22Rv1 (cell line): ENCODE measurements at regions not wholly inside any gene's neighbourhood (a gene's known extent, or its start where the extent isn't known, plus 50 kb on each side); places are given as distances from the start of the nearest gene placed in this dataset.
"Not testable (repeated sequence)": the region's sequence is repeated elsewhere in the genome, so short reads cannot be mapped to it uniquely, and the experiment has no call there.

Experiments used
- H3K27ac ChIP-seq: fragments of 450-650 bp; 2 replicates; pipeline ENCODE4 v1.5.1; 2017

DNA sequence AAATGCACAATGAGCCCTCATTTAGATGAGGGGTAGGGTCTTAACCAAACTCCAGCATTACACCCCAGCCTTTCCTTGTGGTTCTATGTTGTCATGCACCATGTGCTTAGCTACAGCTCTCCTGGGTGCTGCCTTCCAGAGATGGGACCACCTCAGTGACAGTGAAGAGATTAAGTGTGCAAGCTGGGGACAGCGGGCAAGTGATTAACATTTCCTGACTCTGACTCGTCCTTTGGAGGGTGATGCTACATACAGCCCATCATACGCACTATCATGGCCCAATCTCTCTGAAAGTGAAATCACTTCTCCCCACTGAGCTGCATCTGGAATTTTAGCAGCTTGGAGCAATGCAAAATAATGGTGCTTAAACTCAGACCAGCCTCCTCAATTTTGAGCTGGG is 293.0 kb upstream of the PLGLB1 start:
- H3K27ac ChIP-seq, result not testable (repeated sequence)

GRCh38 chr2:87315183-87315902 is 293.7 kb upstream of the PLGLB1 start:
- H3K27ac ChIP-seq, result not testable (repeated sequence)

- H3K27ac ChIP-seq, result not testable (repeated sequence)
Measured at GRCh38 chr2:87317193-87317592, 295.5 kb upstream of the PLGLB1 start.

DNA sequence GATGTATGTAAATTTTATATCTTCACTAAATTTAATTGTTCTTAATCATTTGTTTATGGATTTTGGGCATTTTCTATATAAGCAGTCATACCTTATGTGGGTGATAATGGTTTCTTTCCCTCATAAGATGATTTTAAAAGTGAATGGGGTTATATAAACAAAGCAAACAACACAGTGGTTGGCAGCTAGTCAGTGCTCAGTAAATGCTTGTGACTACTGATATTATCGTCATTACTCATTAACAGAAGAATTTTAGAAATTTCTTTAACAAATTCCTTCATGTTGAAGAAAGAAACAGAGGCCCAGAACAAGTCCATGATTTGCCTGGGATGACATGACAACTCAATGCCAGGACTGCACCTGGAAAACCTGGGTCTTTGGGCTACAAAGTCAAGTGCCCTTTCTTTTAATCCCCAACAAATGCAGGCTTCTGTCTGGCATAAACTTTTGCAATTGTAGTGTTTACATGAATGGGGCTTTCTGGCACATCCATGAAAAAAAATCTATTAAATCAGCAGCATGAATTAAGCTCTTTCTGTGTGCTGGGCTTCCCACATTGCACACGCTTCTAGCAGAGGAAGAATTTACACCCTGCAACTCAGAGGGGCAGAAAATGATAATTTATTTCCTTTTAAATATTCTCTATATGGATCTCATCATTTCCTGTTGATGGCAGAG is 297.3 kb upstream of the PLGLB1 start:
- H3K27ac ChIP-seq, result not testable (repeated sequence)

GRCh38 chr2:87319705-87320104 is 298.1 kb upstream of the PLGLB1 start:
- H3K27ac ChIP-seq, result not testable (repeated sequence)

GRCh38 chr2:87321201-87321600 is 299.6 kb upstream of the PLGLB1 start:
- not testable (repeated sequence) for H3K27ac ChIP-seq

- not testable (repeated sequence) for H3K27ac ChIP-seq
Measured at GRCh38 chr2:87324335-87325041, 302.8 kb upstream of the PLGLB1 start.

DNA sequence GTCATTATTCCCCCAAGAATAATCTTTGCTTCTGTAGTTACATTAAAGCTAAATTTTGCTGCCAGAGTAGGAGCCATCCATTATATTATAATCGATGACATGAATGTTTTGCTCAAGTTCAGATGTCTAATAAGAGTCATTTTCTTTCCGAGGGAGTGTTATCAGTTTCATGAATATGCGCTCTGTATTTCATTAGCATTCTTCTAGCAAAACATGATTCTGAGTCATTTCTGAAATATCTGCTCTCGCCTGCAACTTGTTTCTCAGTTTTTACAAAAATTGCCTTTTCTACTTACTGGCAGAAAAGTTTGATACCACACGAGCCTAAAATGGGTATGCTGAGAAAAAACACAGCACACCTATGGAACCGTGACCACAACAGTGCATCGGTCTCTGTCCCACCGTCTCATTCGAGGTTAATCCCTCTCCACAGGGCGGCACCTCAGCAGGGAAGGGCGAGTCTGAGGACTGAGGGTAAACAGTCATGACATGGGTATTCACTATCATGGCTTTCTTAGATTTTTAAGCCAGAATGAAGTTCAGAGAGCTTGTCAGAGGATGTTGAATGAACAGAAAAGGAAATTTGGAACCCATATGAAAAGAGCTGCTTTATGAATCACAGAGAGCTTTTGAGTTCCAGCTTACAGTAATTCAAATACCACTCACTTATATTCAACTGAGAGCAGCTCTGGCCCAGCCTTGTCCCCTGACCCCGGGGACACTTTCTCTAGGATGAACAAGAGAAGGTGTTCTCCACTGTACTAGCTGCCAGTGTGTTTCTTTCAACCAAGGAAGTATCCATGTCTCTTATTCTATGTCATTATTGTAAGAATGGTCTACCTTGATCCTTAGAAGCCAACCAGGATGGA is 303.6 kb upstream of the PLGLB1 start:
- H3K27ac ChIP-seq, result not testable (repeated sequence)

DNA sequence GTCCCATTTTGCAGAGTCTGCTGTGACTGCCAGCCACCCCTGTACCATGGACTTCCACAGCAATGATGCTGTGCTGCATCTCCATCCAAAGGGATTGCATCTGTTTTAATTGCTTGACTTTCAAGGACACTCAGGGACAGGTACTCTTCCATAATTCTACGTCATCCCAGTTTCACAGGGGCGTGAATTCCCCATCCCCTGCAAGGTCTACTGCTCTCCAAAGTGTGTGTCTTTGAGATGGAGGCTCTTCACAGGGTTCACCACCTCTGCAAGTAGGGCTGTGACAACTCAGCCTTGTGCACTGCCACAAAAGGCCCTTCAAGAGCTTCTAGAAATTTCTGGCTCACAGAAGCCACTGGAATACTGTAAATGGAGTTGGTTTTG is 304.3 kb upstream of the PLGLB1 start:
- not testable (repeated sequence) for H3K27ac ChIP-seq

DNA sequence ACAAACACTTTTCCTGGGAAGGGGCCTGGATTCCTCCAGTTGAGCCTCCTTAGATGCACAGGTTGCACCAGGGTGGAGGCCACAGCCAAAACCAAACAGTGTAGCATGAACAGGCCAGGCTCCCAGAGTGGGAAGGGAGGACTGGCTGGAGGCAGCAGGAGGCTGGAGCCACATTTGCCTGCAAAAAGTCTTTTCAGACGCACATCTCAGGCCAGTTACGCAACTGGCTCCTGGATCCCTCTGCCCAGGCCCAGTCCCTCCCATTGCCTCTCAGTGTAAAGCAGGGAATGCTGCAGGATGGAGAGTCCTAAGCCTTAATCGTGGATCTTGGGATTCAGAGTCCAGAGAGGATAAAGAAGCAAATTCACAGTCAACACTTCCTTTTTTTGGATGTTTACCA is 305.1 kb upstream of the PLGLB1 start:
- H3K27ac ChIP-seq, result not testable (repeated sequence)

GRCh38 chr2:87327648-87328371 is 306.2 kb upstream of the PLGLB1 start:
- not testable (repeated sequence) for H3K27ac ChIP-seq

GRCh38 chr2:87329529-87329928 is 307.9 kb upstream of the PLGLB1 start:
- H3K27ac ChIP-seq, result not testable (repeated sequence)

DNA sequence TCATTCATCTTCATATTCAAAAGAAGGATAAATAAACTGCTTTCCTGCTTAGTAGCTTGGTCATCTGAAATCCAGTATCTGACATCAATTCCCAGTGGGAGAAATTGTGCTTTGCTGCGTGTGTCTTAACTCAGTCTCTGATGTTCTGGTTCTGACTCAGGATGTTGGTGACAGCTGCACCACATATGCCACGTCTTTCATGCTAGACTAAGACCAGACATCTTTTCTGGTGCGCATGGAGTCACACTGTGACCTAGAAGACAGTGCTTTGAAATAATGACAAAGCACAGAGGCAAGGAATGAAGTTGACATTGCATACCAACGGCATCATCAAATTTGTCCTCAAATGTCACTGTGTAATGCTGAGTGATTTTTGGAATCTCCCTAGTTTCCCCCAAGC is 308.8 kb upstream of the PLGLB1 start:
- H3K27ac ChIP-seq, result not testable (repeated sequence)

DNA sequence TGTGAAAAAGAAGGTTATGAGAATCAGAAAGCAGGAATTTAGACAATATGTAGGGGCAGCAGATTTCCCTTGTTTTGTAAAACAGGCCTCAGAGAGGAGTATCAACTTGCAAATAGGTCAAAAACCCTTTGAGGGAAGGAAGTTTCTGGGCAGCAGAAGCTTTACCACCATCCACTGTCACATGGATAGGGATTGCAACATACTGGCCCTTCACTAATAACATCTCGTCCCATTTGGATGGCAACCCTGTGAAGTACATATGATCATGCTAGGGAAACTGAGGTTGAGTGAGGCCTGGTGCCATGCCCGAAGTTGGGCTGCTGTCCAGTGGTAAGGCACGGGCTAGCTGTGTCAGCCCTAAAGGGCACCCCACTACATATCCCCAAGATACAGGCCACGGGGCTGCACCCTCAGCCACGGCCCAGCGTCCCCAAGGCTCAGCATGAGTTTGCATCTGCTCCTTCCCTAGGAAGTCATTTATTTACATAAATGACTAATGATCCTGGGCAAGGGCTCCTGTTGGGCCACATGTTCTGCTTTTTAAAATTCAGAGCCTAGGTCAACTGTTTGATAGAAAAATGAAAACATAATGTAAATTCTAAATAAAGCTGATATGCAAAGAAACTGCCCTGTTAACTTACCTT is 310.4 kb upstream of the PLGLB1 start:
- H3K27ac ChIP-seq, result not testable (repeated sequence)

GRCh38 chr2:87334888-87335287 is 313.2 kb upstream of the PLGLB1 start:
- H3K27ac ChIP-seq, result not testable (repeated sequence)

DNA sequence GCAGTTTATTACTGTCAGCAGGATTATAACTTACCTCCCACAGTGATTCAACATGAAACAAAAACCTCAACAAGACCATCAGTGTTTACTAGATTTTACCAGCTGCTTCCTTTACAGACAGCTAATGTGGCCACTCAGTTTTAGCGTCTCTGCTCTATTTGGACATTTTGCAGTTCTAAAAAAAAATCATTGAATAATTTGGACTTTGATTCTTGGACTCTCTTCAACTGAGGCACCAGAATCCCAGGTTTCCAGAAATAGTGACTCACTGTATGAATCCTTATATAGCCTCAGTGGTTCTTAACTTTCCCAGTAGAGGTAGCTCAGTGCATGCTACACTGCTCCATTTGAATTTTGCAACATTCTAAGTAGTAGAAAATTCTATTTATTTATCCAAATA is 317.4 kb upstream of the PLGLB1 start:
- H3K27ac ChIP-seq, result not testable (repeated sequence)
